NCI-H774 (cell line): ENCODE measurements at regions not wholly inside any gene's neighbourhood (a gene's known extent, or its start where the extent isn't known, plus 50 kb on each side); places are given as distances from the start of the nearest gene placed in this dataset.

ENCODE experiments used
- DNase-seq: peaks from one replicate; lab custom pipeline; 2025; lab: John Stamatoyannopoulos, UW

DNA sequence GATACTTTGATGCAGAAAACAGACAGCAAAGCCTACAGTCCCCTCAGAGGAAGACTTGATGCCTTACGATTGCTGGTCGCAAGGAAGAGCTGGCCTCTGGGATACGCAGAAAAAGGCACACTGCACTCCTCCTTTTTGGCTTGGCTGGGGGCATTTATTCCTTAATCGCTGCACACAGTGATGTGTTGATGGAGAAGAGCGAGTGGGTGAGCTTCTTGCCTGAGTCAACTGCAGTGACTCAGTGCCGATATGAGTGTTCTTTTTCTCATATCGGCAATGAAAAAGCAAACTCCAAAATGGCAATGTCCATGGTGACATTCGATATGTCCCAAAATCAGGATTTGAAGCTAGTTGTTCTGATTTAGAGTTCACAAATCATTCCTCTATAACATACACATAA is 794.8 kb downstream of the HACE1 start:
- DNase-seq: no peak

DNA sequence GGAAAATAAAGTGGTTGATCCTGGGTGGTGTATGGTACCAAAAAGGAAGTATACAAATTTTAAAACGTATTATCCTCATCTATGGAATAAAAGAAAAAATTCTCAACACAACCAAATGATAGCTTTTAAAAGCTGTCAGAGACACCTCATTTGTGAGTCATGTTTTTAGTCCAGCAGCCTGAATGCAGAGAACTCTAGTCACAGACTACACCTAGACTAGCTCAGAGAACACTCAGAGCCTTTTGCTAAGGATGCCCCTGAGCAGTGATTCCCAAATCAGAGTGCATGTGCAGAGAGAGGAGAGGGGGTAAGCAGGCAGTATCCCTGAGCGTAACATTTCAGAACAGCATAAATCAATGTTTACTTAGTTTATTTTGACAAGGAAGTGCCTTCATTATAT is 809.3 kb downstream of the HACE1 start:
- no peak for DNase-seq

- DNase-seq: no peak
Measured at GRCh38 chr6:104046426-104046825, 813.3 kb downstream of the HACE1 start.

GRCh38 chr6:104031346-104031745 is 828.4 kb downstream of the HACE1 start:
- no peak for DNase-seq

GRCh38 chr6:104022126-104022525 is 837.6 kb downstream of the HACE1 start:
- no peak for DNase-seq

DNA sequence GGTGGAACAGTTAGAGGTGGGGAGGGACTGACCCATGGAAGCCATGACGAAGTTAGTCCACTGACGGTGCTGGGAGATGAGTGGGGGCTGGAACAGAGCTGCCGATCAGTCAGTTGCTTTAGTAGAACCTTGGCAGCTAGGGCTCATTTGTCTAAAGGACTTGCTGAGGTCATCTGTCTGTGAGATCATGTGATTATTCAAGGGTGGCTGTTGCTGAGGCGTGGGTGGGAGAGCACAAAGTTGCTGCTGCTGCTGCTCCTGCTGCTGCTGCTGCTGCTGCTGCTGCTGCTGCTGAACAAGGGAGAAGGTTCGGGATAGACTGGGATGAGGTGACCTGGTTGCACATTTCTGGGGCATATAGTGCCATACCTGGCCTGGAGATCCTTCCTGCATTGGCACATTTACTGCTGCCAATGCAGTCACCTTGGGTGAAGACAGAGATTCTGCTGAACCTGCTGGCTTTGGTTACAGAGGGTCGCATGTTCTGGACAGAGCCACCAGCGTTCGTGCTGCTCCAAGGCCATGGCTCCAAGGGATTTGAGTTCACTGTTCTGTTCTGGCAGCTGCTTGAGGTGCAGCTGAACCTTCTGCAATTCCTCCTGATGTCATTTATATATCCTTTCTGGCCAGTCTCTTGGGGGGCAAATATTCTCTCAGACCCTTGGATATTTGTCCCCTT is 840.5 kb downstream of the HACE1 start:
- DNase-seq: no peak

DNA sequence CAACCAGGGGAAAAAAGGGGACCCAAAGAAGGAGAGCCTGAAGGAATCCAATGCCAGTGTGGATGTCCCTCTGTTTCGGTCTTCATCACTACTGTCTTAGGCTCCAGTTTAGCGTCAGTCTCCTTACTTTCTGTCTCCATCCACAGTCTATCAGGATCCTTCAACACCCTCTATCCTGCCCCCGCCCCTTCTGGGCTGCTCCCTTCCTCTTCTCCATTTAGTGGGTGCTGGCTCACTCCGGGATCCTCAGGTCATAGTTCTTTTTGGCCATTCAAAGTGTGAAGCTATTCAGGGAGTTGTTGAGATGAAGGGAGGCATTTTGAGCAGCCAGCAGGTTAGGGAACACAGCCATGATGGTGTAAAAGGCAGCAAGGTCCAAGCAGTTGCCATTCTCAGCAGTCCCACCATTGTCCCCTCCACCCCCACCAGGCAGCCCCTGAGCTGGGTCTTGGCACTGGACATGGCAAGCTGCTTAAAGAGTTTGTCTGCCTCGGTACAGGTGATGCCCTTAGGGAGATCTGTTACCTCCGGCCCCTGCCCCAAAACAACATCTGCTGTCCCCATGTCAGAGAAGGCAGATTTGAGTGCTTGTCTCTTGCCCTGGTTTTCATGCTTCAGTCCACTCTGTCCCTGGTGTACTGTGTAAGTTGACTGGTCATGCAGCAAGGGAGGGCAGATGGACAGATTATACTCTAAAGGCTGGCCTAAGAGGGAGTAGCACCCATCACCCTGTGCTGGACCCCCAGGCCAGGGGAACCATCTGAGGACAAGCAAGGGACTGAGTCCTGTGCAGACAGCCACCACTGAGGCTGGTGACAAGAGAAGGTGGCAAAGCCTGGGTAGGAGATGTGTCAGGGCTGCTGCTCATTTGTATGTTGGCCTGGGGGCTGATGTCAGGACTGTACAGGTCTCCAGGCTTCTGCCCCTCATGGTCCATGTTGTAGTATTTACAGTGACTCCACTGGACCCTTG is 842.0 kb downstream of the HACE1 start:
- DNase-seq: no peak

- DNase-seq: no peak
Measured at GRCh38 chr6:104014163-104014959, 845.4 kb downstream of the HACE1 start.

DNA sequence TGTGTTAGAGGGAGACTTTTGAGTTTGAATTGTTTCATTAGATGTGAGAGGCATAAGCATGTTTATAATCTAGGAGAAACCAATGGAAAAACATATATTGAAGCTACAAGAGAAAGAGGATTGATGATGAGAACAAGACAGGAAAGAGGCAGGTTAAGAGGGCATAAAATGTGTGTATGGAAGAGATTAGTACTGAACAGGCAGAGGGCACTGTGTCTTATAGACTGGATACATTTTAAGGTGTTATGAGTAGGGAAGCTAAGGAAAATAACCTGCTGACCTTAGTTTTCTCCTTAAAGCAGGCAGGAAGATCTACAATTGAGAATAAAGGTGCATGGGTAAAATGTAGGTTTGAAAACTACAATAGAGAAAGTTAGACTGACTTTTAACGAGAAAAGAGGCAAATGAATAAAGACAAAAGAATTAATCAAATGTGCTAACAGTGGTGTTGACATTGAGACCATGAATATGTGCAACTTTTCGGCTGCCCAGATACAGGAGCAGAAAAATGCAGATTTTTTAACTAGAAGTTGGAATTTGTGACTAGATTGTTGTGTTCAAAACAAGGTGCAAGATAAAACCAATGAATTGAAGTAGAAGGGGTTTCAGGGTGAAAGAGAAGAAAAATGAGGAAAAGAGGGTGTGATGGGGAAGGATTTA is 846.3 kb downstream of the HACE1 start:
- no peak for DNase-seq

DNA sequence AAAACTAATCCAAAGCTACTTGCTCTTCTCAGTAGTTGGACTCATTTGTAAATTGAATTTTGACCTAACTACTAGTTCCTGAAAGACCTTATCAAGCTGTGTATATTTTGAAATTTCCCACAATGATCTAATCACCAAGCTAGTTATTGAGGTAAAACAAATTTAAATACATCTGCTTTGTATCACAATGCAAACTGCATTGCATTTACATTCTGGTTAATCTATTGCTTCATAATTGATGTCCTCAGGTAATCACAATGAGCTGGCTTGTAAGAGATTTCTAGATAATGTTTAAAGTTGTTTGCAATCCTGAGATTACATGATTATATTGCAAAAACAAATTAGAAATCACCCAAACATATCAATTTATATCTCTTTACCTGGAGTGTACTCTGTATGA is 848.8 kb downstream of the HACE1 start:
- no peak for DNase-seq

DNA sequence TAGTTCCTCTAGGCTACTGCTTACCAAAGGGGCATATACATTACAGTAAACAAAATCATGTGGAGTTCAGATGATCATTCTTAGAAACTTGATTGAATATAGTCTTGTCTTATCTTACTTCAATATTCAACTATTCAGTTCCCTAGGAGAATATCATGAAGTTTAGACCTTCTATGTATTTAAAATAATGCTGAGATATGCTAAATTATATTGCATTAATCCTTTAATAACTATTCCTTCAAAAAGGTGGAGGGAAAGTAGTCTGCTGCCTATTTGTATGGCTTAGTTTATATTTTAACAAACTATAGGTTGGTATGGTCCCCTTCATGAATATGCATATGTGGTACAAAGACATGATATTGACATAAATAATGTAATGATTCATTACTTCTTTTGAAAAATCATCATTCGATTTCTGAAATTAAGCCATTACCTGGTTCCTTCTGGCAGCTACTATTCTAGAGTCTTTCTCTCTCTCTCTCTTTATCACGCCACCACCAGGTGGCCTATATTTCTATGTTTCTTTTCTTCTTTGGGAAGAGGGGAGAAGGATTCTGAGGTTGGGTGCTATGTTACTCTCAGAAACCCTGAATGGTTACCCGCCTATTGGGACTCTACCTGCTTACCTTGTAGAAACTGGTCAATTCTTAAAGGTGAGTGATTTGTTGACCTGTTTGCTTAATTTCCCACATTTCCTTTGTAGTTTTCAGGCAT is 855.8 kb downstream of the HACE1 start:
- no peak for DNase-seq

- DNase-seq: no peak
Measured at GRCh38 chr6:103995571-103995970, 864.1 kb downstream of the HACE1 start.

DNA sequence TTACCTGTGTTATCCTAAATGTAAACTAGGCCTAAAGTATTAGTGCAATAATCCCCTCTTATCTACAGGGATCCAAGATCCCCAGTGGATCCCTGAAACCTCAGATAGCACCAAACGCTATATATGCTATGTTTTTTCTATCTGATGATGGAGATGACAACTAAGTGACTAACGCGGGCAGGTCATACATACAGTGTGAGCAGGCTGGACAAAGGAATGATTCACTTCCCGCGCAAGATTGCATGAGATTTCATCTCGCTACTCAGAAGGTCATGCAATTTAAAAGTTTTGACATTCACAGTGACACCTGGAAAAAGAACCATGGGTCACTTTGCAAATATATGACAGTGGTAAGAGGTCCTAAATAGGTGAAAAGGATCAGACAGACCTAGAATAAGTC is 875.9 kb downstream of the HACE1 start:
- DNase-seq: no peak

- no peak for DNase-seq
Measured at GRCh38 chr6:103983011-103983410, 876.7 kb downstream of the HACE1 start.

DNA sequence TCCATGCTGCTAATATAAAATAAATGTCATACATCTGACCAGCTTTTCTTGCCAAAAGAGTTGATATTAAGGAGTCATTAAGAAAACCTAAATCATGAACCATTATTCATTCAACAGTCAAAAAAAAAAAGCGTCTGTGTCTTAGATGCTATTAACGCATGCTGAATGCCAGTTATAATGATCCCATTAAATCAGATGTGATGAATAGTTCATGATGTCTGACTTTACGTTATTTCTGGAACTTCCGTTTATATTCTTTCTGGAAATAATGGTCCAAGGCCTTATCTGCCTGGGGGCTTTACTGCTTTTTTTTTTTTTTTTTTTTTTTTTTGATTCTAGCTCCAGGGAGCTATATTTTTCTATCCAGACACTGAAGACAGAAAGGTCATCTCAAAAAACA is 877.1 kb downstream of the HACE1 start:
- no peak for DNase-seq

- DNase-seq: no peak
Measured at GRCh38 chr6:103979308-103979707, 880.4 kb downstream of the HACE1 start.

DNA sequence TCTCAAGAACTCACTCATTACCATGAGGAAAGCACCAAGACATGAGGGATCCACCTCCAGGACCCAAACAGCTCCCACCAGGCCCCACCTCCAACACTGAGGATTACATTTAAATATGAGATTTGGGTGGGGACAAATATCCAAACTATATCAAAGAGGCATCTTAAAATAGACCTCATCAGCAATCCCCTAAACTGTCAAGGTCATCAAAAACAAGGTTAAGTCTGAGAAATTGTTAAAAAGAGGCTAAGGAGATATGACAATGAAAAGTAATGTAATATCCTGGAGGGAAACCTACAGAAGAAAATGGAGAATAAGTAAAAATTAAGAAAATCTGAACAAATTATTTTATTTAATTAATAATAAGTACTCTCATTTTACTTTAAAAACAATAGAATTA is 922.3 kb downstream of the HACE1 start:
- DNase-seq: no peak

GRCh38 chr6:103925317-103925716 is 934.4 kb downstream of the HACE1 start:
- no peak for DNase-seq

- DNase-seq: no peak
Measured at GRCh38 chr6:103910018-103910417, 949.7 kb downstream of the HACE1 start.

DNA sequence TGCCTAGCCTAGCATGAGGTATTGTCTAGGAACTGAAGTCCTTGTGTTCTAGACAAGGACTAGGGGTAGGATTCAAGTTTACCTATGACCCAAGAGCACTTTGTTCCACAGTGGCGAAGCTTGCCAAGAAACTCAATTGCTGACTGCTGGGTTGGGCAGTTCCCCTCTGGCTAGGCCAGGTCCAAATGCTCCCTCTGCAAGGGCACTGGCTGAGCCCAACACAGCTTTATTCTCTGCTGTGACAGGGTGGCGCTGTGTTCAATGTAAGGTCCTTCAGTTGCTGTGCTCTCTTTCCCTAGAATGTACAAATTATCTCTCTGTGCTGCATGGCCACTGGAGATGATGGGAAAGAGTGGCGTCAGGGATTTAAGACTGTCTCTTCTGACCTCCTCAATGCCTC is 950.8 kb downstream of the HACE1 start:
- no peak for DNase-seq

- no peak for DNase-seq
Measured at GRCh38 chr6:103895136-103895535, 964.6 kb downstream of the HACE1 start.
